ENCODE measurements at regions not wholly inside any gene's neighbourhood (a gene's known extent, or its start where the extent isn't known, plus 50 kb on each side); places are given as distances from the start of the nearest gene placed in this dataset.
"Not testable (repeated sequence)": the region's sequence is repeated elsewhere in the genome, so short reads cannot be mapped to it uniquely, and the experiment has no call there.

GRCh38 chr15:57767481-57767880 is 61.0 kb downstream of the POLR2M start:
- FAIRE-seq = no peak

GRCh38 chr15:57769266-57769665 is 62.8 kb downstream of the POLR2M start:
- FAIRE-seq (no peak), DNase-seq (ENCODE audit: low spot score in 2 of 2) (no peak)

More at GRCh38 chr15:57767481-57767880, 61.0 kb downstream of the POLR2M start:
- DNase-seq (ENCODE audit: low spot score in 2 of 2) = no peak

- FAIRE-seq = no peak
- DNase-seq (ENCODE audit: low spot score in 2 of 2) = no peak
These were observed 64.0 kb downstream of the POLR2M start for GRCh38 chr15:57770495-57770894.

- FAIRE-seq = no peak
- no peak for DNase-seq (ENCODE audit: low spot score in 2 of 2)
These were observed 65.9 kb downstream of the POLR2M start for GRCh38 chr15:57772223-57772957.

- FAIRE-seq (no peak), DNase-seq (ENCODE audit: low spot score in 2 of 2) (no peak)
These were observed 66.5 kb downstream of the POLR2M start for GRCh38 chr15:57773051-57773450.

GRCh38 chr15:57777003-57777402 is 70.5 kb downstream of the POLR2M start:
- FAIRE-seq (no peak), DNase-seq (ENCODE audit: low spot score in 2 of 2) (no peak)

- DNase-seq (ENCODE audit: low spot score in 2 of 2) = no peak
These were observed 74.0 kb downstream of the POLR2M start for GRCh38 chr15:57780471-57780870.

GRCh38 chr15:57782731-57783130 is 76.2 kb downstream of the POLR2M start:
- FAIRE-seq = no peak

More at GRCh38 chr15:57780471-57780870, 74.0 kb downstream of the POLR2M start:
- FAIRE-seq = no peak

GRCh38 chr15:57784081-57784511 is 77.6 kb downstream of the POLR2M start:
- FAIRE-seq = no peak
- DNase-seq (ENCODE audit: low spot score in 2 of 2) = no peak

More at GRCh38 chr15:57782731-57783130, 76.2 kb downstream of the POLR2M start:
- no peak for DNase-seq (ENCODE audit: low spot score in 2 of 2)

- FAIRE-seq (no peak), DNase-seq (ENCODE audit: low spot score in 2 of 2) (no peak)
These were observed 78.5 kb downstream of the POLR2M start for GRCh38 chr15:57785039-57785438.

- FAIRE-seq (no peak), DNase-seq (ENCODE audit: low spot score in 2 of 2) (no peak)
These were observed 79.4 kb downstream of the POLR2M start for GRCh38 chr15:57785959-57786358.

- no peak for FAIRE-seq
These were observed 82.7 kb downstream of the POLR2M start for GRCh38 chr15:57789225-57789624.

GRCh38 chr15:57792724-57793449 is 86.4 kb downstream of the POLR2M start:
- DNase-seq (ENCODE audit: low spot score in 2 of 2) (no peak), FAIRE-seq (no peak)

More at GRCh38 chr15:57789225-57789624, 82.7 kb downstream of the POLR2M start:
- no peak for DNase-seq (ENCODE audit: low spot score in 2 of 2)

GRCh38 chr15:57795261-57795660 is 88.7 kb downstream of the POLR2M start:
- FAIRE-seq (no peak), DNase-seq (ENCODE audit: low spot score in 2 of 2) (no peak)

GRCh38 chr15:57796146-57796545 is 89.6 kb downstream of the POLR2M start:
- DNase-seq (ENCODE audit: low spot score in 2 of 2) (no peak), FAIRE-seq (no peak)

- FAIRE-seq (no peak), DNase-seq (ENCODE audit: low spot score in 2 of 2) (no peak)
These were observed 90.6 kb downstream of the POLR2M start for GRCh38 chr15:57797110-57797509.

- FAIRE-seq (no peak), DNase-seq (ENCODE audit: low spot score in 2 of 2) (no peak)
These were observed 91.2 kb downstream of the POLR2M start for GRCh38 chr15:57797568-57798267.

- DNase-seq (ENCODE audit: low spot score in 2 of 2) (no peak), FAIRE-seq (no peak)
These were observed 99.5 kb downstream of the POLR2M start for GRCh38 chr15:57806003-57806402.

GRCh38 chr15:57809285-57809684 is 102.8 kb downstream of the POLR2M start:
- DNase-seq (ENCODE audit: low spot score in 2 of 2); FAIRE-seq: not testable (repeated sequence)

GRCh38 chr15:57816599-57816998 is 110.1 kb downstream of the POLR2M start:
- DNase-seq (ENCODE audit: low spot score in 2 of 2) (no peak), FAIRE-seq (no peak)

GRCh38 chr15:57819646-57820045 is 113.1 kb downstream of the POLR2M start:
- FAIRE-seq (no peak), DNase-seq (ENCODE audit: low spot score in 2 of 2) (no peak)
